ENCODE measurements at regions not wholly inside any gene's neighbourhood (a gene's known extent, or its start where the extent isn't known, plus 50 kb on each side); places are given as distances from the start of the nearest gene placed in this dataset.

GRCh38 chr11:134795017-134795416 is 383.0 kb upstream of the B3GAT1 start:
- 90% methylated on average over 7 of the region's 7 CpGs for WGBS
- Histone ChIP-seq H3K27ac (replicated peaks in 1 of 4) (no peak overlapping the region), H3K4me1 (no peaks in the 10 kb centered on the region), H3K27me3 (peaks cover 0 to 33% (median 0%) of the 10 kb centered on the region in 4 donors), H3K4me3 (no peak overlapping the region), H3K36me3 (no peaks in the 10 kb centered on the region), H3K9me3 (no peaks in the 10 kb centered on the region)
- TF ChIP-seq POLR2A (IDR thresholded peaks at IDR 0.05; ENCODE audit: low read depth) (no peak), EP300 (IDR thresholded peaks at IDR 0.05) (no peak), POLR2AphosphoS5 (IDR thresholded peaks at IDR 0.05) (no peak), CTCF (IDR thresholded peaks at IDR 0.05) (no peak)
- intact Hi-C loops (cut with DNase I): no loop called here
- peak; percentile 47 for DNase-seq (ENCODE audit: extremely low spot score)

- 90% methylated on average over 6 of the region's 9 CpGs for WGBS
- H3K4me1 ChIP-seq: no peaks in the 10 kb centered on the region
- no peak overlapping the region for H3K27ac ChIP-seq (replicated peaks in 1 of 4)
- H3K4me3 ChIP-seq: no peak overlapping the region
- no peaks in the 10 kb centered on the region for H3K9me3 ChIP-seq
- H3K27me3 ChIP-seq: peaks cover 0 to 30% (median 0%) of the 10 kb centered on the region in 4 donors
- TF ChIP-seq POLR2A (IDR thresholded peaks at IDR 0.05; ENCODE audit: low read depth): no peak
- no peak for TF ChIP-seq POLR2AphosphoS5 (IDR thresholded peaks at IDR 0.05)
- no peak for TF ChIP-seq EP300 (IDR thresholded peaks at IDR 0.05)
- DNase-seq (ENCODE audit: extremely low spot score): no peak
- intact Hi-C loops (cut with DNase I): no loop called here
- no peaks in the 10 kb centered on the region for H3K36me3 ChIP-seq
Measured at GRCh38 chr11:134794192-134794591, 382.1 kb upstream of the B3GAT1 start.

GRCh38 chr11:134792677-134793076 is 380.6 kb upstream of the B3GAT1 start:
- intact Hi-C loops (cut with DNase I): no loop called here
- TF ChIP-seq EP300 (IDR thresholded peaks at IDR 0.05) (no peak), CTCF (IDR thresholded peaks at IDR 0.05) (no peak), POLR2A (IDR thresholded peaks at IDR 0.05; ENCODE audit: low read depth) (no peak), POLR2AphosphoS5 (IDR thresholded peaks at IDR 0.05) (no peak)

GRCh38 chr11:134792044-134792443 is 380.0 kb upstream of the B3GAT1 start:
- Histone ChIP-seq H3K4me3 (no peak overlapping the region), H3K9me3 (no peaks in the 10 kb centered on the region), H3K27ac (replicated peaks in 1 of 4) (no peak overlapping the region), H3K4me1 (no peaks in the 10 kb centered on the region), H3K27me3 (peaks cover 0 to 18% (median 0%) of the 10 kb centered on the region in 4 donors), H3K36me3 (no peaks in the 10 kb centered on the region)
- peak; percentile 83 for DNase-seq (ENCODE audit: extremely low spot score)
- WGBS: 73% methylated on average over 7 of the region's 7 CpGs
- TF ChIP-seq POLR2AphosphoS5 (IDR thresholded peaks at IDR 0.05): no peak
- TF ChIP-seq CTCF (IDR thresholded peaks at IDR 0.05): no peak
- no peak for TF ChIP-seq EP300 (IDR thresholded peaks at IDR 0.05)
- TF ChIP-seq POLR2A (IDR thresholded peaks at IDR 0.05; ENCODE audit: low read depth): no peak
- intact Hi-C loops (cut with DNase I): no loop called here

More at GRCh38 chr11:134792677-134793076, 380.6 kb upstream of the B3GAT1 start:
- no peaks in the 10 kb centered on the region for H3K4me1 ChIP-seq
- H3K27ac ChIP-seq (replicated peaks in 1 of 4): no peak overlapping the region
- 74% methylated on average over 5 of the region's 5 CpGs for WGBS
- DNase-seq (ENCODE audit: extremely low spot score): no peak
- no peaks in the 10 kb centered on the region for H3K36me3 ChIP-seq
- no peaks in the 10 kb centered on the region for H3K9me3 ChIP-seq
- peaks cover 0 to 22% (median 0%) of the 10 kb centered on the region in 4 donors for H3K27me3 ChIP-seq
- no peak overlapping the region for H3K4me3 ChIP-seq

GRCh38 chr11:134791102-134791501 is 379.1 kb upstream of the B3GAT1 start:
- Histone ChIP-seq H3K9me3 (no peaks in the 10 kb centered on the region), H3K27ac (replicated peaks in 1 of 4) (no peak overlapping the region), H3K27me3 (peaks cover 0 to 18% (median 0%) of the 10 kb centered on the region in 4 donors), H3K36me3 (no peaks in the 10 kb centered on the region), H3K4me1 (no peaks in the 10 kb centered on the region), H3K4me3 (no peak overlapping the region)
- WGBS: 49% methylated on average over 2 of the region's 2 CpGs
- TF ChIP-seq EP300 (IDR thresholded peaks at IDR 0.05) (no peak), POLR2AphosphoS5 (IDR thresholded peaks at IDR 0.05) (no peak), POLR2A (IDR thresholded peaks at IDR 0.05; ENCODE audit: low read depth) (no peak), CTCF (IDR thresholded peaks at IDR 0.05) (no peak)
- DNase-seq (ENCODE audit: extremely low spot score): no peak
- intact Hi-C loops (cut with DNase I): no loop called here

All from esophagus muscularis mucosa (tissue), 4 donors.